Gastrocnemius medialis (tissue), 4 donors: ENCODE measurements at regions not wholly inside any gene's neighbourhood (a gene's known extent, or its start where the extent isn't known, plus 50 kb on each side); places are given as distances from the start of the nearest gene placed in this dataset.

Source experiments
- ATAC-seq, 2 donors: fragments of 150-250 bp; one replicate each; pipeline ENCODE4 v1.9.1; 2016
- DNase-seq, 2 donors: peaks; one replicate each; pipeline ENCODE4 v3.0.0-alpha.2; 2019
- H3K27ac ChIP-seq, 4 donors: fragments of 200-600 bp; sonication (generic); 1 replicate in 1 of 4; 2 replicates in 3 of 4; pipeline ENCODE4 v1.5.1; 2016 to 2018; ENCODE audit warnings: mild to moderate bottlenecking in 2 of 4, moderate library complexity in 1 of 4
- H3K27me3 ChIP-seq, 3 donors: fragments of 200-600 bp; sonication (generic) in 2 of 3; 1 replicate in 1 of 3; 2 replicates in 2 of 3; pipeline versions ENCODE4 v1.5.1 to v1.6.0; 2016 to 2019; ENCODE audit warnings: mild to moderate bottlenecking in 1 of 3, moderate library complexity in 1 of 3
- H3K36me3 ChIP-seq, 2 donors: fragments of 200-600 bp; sonication (generic) in 1 of 2; one replicate each; pipeline ENCODE4 v1.5.1; 2017 to 2018
- H3K4me1 ChIP-seq, 2 donors: fragments of 200-600 bp; sonication (generic) in 1 of 2; one replicate each; pipeline ENCODE4 v1.5.1; 2016 to 2017; ENCODE audit warnings: mild to moderate bottlenecking in 2 of 2
- H3K4me3 ChIP-seq, 4 donors: fragments of 200-600 bp; sonication (generic) in 3 of 4; 1 replicate in 1 of 4; 2 replicates in 3 of 4; pipeline ENCODE4 v1.5.1; 2016 to 2019; ENCODE audit warnings: mild to moderate bottlenecking in 2 of 4
- H3K9me3 ChIP-seq, 3 donors: fragments of 200-600 bp; sonication (generic) in 2 of 3; 1 replicate in 1 of 3; 2 replicates in 2 of 3; pipeline ENCODE4 v1.5.1; 2016 to 2019
- POLR2A ChIP-seq, 2 donors: fragments of 450-650 bp; IDR thresholded peaks; one replicate each; pipeline ENCODE4 v1.6.1; 2017; ENCODE audit warnings: antibody characterized with exemption in 2 of 2, mild to moderate bottlenecking in 2 of 2, moderate library complexity in 2 of 2
- in situ Hi-C, 4 donors: fragments of 200-750 bp; cut with MboI; loops; one replicate each; pipeline versions ENCODE4 v1.15.0 to v1.8.0; 2017; ENCODE audit warnings: low sequenced_read_pairs in 4 of 4
- intact Hi-C: fragments of 100-400 bp; cut with DNase I; formaldehyde crosslinking; loops from one replicate; pipeline ENCODE4 v1.15.1; 2023; ENCODE audit warnings: low total_unique reads
- TF ChIP-seq, protein P1 (sequence below), 5 experiments: fragments of 450-650 bp in 3 of 5; fragments of 200-600 bp in 2 of 5; sonication (generic) in 2 of 5; IDR thresholded peaks in 4 of 5; conservative IDR thresholded peaks in 1 of 5; 1 replicate in 4 of 5; 2 replicates in 1 of 5; pipeline ENCODE4 v1.5.1; 2016 to 2019; ENCODE audit warnings: antibody characterized with exemption in 5 of 5, mild to moderate bottlenecking in 3 of 5, moderate library complexity in 3 of 5

DNA sequence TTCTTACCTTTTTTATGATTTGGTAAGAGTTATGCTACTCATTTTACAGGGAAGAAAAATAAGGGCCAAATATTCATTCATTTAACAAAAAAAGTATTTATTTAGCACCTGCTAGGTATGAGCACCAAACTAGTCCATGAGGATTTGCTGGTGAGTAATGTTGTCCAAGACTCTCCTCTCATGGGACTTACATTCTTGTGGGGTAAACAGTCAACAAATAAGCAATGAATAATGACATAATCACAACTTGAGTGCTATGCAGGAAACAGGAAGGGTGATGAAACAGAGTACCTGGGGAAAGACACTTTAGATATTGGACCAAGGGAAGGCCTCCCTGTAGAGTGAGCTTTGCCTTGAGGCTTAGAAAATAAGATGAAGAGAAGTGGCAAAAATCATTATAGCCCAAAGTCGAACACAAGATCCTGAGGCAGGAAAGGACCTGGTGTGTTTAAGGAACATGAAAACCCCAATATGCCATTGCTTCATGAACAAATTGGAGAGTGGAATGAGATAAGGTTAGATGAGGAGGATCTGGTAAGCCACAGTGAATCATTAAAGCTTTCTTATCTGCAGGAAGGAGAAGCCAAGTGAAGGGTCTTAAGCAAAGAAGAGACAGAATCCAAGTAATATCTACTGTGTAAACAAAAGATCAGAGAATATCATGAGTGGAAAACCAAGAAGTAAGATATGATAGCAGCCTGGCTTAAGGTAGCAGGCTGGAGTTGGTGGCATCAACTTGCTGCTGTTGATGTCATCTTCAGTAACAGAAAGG is 294.5 kb upstream of the NBEA start:
- no peaks in the 10 kb centered on the region for H3K4me1 ChIP-seq
- H3K27ac ChIP-seq = no peak overlapping the region
- ATAC-seq (no peak), DNase-seq (no peak)
- intact Hi-C loops = no loop called here
- in situ Hi-C loops = no loop called here
- H3K4me3 ChIP-seq = no peak overlapping the region
- no peaks in the 10 kb centered on the region for H3K27me3 ChIP-seq
- H3K9me3 ChIP-seq = no peaks in the 10 kb centered on the region
- TF ChIP-seq, protein P1, sequence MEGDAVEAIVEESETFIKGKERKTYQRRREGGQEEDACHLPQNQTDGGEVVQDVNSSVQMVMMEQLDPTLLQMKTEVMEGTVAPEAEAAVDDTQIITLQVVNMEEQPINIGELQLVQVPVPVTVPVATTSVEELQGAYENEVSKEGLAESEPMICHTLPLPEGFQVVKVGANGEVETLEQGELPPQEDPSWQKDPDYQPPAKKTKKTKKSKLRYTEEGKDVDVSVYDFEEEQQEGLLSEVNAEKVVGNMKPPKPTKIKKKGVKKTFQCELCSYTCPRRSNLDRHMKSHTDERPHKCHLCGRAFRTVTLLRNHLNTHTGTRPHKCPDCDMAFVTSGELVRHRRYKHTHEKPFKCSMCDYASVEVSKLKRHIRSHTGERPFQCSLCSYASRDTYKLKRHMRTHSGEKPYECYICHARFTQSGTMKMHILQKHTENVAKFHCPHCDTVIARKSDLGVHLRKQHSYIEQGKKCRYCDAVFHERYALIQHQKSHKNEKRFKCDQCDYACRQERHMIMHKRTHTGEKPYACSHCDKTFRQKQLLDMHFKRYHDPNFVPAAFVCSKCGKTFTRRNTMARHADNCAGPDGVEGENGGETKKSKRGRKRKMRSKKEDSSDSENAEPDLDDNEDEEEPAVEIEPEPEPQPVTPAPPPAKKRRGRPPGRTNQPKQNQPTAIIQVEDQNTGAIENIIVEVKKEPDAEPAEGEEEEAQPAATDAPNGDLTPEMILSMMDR (IDR thresholded peaks at IDR 0.05 in 4 of 5, conservative IDR thresholded peaks at IDR 0.05 in 1 of 5) = no peak
- no peaks in the 10 kb centered on the region for H3K36me3 ChIP-seq

DNA sequence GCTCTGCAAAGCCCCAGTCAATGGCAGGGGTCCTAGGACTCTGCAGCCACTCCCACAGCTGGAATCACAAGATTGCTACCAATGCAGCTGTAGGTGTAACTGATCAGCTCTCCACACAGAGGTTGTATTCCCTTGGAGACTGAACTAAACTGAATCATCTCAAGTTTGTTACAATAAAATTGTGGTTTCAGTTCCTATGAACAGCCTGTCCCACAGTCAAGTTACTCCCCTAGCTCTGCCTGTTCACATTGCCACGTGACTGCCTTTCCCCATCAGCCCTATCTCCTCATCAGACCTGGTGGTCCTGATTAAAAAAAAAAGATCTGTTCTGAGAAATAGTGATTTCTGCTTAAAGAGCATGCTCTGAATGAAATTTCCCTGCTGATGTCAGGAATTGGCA is 287.9 kb upstream of the NBEA start:
- no peak for TF ChIP-seq POLR2A (IDR thresholded peaks at IDR 0.05)
- TF ChIP-seq, protein P1 (IDR thresholded peaks at IDR 0.05 in 4 of 5, conservative IDR thresholded peaks at IDR 0.05 in 1 of 5) = no peak
- Histone ChIP-seq H3K4me1 (peaks cover 0 to 5% of the 10 kb centered on the region in 2 donors), H3K4me3 (no peak overlapping the region), H3K27me3 (no peaks in the 10 kb centered on the region), H3K27ac (no peak overlapping the region), H3K9me3 (no peaks in the 10 kb centered on the region), H3K36me3 (no peaks in the 10 kb centered on the region)
- in situ Hi-C loops = no loop called here
- intact Hi-C loops = no loop called here
- ATAC-seq (no peak), DNase-seq (no peak)

DNA sequence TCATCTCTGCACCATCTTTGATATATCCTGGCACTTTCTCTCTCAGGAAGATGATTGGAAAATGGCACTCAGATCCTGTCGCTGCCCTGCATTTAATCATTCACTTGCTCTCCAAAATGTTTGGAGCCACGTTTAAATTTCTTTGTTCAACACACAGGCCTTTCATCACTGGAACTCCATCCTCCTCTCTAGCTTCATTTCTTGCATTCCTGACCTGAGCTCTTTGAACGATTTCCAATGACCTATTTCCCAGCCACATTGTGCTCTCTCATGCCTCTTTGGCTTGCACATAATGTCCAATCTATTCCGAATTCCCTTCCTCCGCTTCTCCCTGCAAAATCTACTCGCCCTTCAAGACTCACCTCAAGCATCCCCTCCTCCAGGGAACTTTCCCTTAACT is 287.4 kb upstream of the NBEA start:
- Histone ChIP-seq H3K4me1 (peaks cover 0 to 5% of the 10 kb centered on the region in 2 donors), H3K27ac (no peak overlapping the region), H3K4me3 (no peak overlapping the region), H3K36me3 (no peaks in the 10 kb centered on the region), H3K9me3 (no peaks in the 10 kb centered on the region), H3K27me3 (no peaks in the 10 kb centered on the region)
- in situ Hi-C loops (no loop called here), intact Hi-C loops (no loop called here)
- no peak for DNase-seq
- TF ChIP-seq, protein P1 (IDR thresholded peaks at IDR 0.05 in 4 of 5, conservative IDR thresholded peaks at IDR 0.05 in 1 of 5) = no peak
- TF ChIP-seq POLR2A (IDR thresholded peaks at IDR 0.05) = no peak
- ATAC-seq = no peak

DNA sequence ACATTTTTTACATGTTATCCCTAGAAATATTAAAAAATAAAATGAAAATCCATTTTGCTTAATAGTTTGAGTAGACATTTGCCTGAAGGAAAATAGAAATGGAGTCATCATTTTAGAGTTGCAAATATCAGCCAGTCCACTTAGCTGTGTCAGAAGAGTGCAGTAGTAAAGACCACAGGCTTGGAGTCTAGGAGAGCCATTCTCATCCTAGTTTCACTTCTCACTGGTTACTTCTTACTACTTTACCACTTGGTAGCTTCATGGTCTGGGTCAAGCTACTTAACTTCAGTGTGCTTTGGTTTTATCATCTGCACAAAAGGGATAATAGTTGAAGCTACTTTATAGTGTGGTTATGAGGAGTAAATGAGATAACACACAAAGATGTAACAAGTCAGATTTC is 286.5 kb upstream of the NBEA start:
- intact Hi-C loops (no loop called here), in situ Hi-C loops (no loop called here)
- ATAC-seq (no peak), DNase-seq (no peak)
- Histone ChIP-seq H3K27ac (no peak overlapping the region), H3K4me3 (no peak overlapping the region), H3K4me1 (peaks cover 0 to 5% of the 10 kb centered on the region in 2 donors), H3K36me3 (no peaks in the 10 kb centered on the region), H3K27me3 (no peaks in the 10 kb centered on the region), H3K9me3 (no peaks in the 10 kb centered on the region)
- TF ChIP-seq, protein P1 (IDR thresholded peaks at IDR 0.05 in 4 of 5, conservative IDR thresholded peaks at IDR 0.05 in 1 of 5) = no peak
- TF ChIP-seq POLR2A (IDR thresholded peaks at IDR 0.05) = no peak

DNA sequence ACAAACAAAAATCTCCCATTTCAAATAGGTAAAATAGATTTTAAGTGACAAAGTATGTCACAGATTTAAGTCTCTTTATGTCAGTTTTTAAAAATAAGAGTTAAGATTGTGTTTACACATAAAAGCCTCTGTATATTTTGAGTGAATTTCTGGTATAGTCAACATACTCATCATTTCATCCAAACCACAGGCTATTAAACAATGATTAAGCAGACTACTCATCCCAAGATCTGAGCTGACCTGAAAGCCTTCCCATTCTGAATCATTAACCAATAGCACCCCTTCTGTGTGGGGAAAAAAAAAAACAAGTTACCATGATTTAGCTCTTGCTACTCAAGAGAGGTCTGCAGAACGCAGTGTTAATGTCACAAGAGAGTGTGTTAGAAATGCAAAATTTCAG is 284.4 kb upstream of the NBEA start:
- intact Hi-C loops = no loop called here
- no peaks in the 10 kb centered on the region for H3K27me3 ChIP-seq

More for the DNA sequence above, 284.4 kb upstream of the NBEA start:
- Histone ChIP-seq H3K27ac (no peak overlapping the region), H3K36me3 (no peaks in the 10 kb centered on the region), H3K4me1 (peaks cover 0 to 5% of the 10 kb centered on the region in 2 donors), H3K9me3 (no peaks in the 10 kb centered on the region), H3K4me3 (no peak overlapping the region)
- ATAC-seq = no peak
- in situ Hi-C loops = no loop called here
- no peak for TF ChIP-seq POLR2A (IDR thresholded peaks at IDR 0.05)
- TF ChIP-seq, protein P1 (IDR thresholded peaks at IDR 0.05 in 4 of 5, conservative IDR thresholded peaks at IDR 0.05 in 1 of 5) = no peak
- no peak for DNase-seq
